Astrocyte (in vitro differentiated cells and primary cell): ENCODE measurements at regions not wholly inside any gene's neighbourhood (a gene's known extent, or its start where the extent isn't known, plus 50 kb on each side); places are given as distances from the start of the nearest gene placed in this dataset.

Experiments
- DNase-seq: peaks from one replicate; pipeline ENCODE4 v3.0.0-alpha.2; 2010; ENCODE audit warnings: low read depth
- FAIRE-seq: peaks from 2 replicates; lab custom pipeline; 2011; peaks lifted over from hg19 to GRCh38; lab: Jason Lieb, UNC
- H2AFZ ChIP-seq: 2 replicates; pipeline ENCODE4 v1.6.0; 2012; ENCODE audit warnings: low read depth, low read length, inconsistent platforms
- H3K27ac ChIP-seq: 2 replicates; pipeline ENCODE4 v1.5.1; 2011; ENCODE audit warnings: low read depth, low read length, inconsistent platforms
- H3K27me3 ChIP-seq: 2 replicates; pipeline ENCODE4 v1.6.0; 2011; ENCODE audit warnings: low read length, inconsistent platforms; ENCODE audit not compliant: insufficient read depth
- H3K36me3 ChIP-seq: 2 replicates; pipeline ENCODE4 v1.5.1; 2011; ENCODE audit warnings: low read length, inconsistent platforms; ENCODE audit not compliant: insufficient read depth
- H3K4me1 ChIP-seq: 2 replicates; pipeline ENCODE4 v1.5.1; 2011; ENCODE audit warnings: low read length, inconsistent platforms; ENCODE audit not compliant: insufficient read depth
- H3K4me2 ChIP-seq: 2 replicates; pipeline ENCODE4 v1.6.0; 2012; ENCODE audit warnings: low read length, inconsistent platforms
- H3K4me3 ChIP-seq: 2 replicates; pipeline ENCODE4 v1.5.1; 2011; ENCODE audit warnings: low read depth, mild to moderate bottlenecking, low read length, inconsistent platforms; ENCODE audit not compliant: insufficient read depth
- H3K79me2 ChIP-seq: 2 replicates; pipeline ENCODE4 v1.6.0; 2012; ENCODE audit warnings: mild to moderate bottlenecking, low read length, inconsistent platforms; ENCODE audit not compliant: insufficient read depth
- H3K9ac ChIP-seq: 2 replicates; pipeline ENCODE4 v1.6.0; 2012; ENCODE audit warnings: mild to moderate bottlenecking, low read length, inconsistent platforms
- H3K9me3 ChIP-seq: 2 replicates; pipeline ENCODE4 v1.5.1; 2012; ENCODE audit warnings: low read depth, mild to moderate bottlenecking, low read length, inconsistent platforms; ENCODE audit not compliant: insufficient read depth
- H4K20me1 ChIP-seq: 2 replicates; pipeline ENCODE4 v1.6.0; 2012; ENCODE audit warnings: low read length, inconsistent platforms; ENCODE audit not compliant: insufficient read depth
- H3K27ac Mint-ChIP-seq: one replicate; pipeline ENCODE4 v1.8.0; 2021; ENCODE audit warnings: mild to moderate bottlenecking, mixed read lengths; ENCODE audit not compliant: unreplicated experiment
- H3K27me3 Mint-ChIP-seq: one replicate; pipeline ENCODE4 v1.8.0; 2021; ENCODE audit warnings: low read depth, mixed read lengths; ENCODE audit not compliant: unreplicated experiment
- H3K36me3 Mint-ChIP-seq: one replicate; pipeline ENCODE4 v1.8.0; 2021; ENCODE audit warnings: low read depth, mixed read lengths; ENCODE audit not compliant: unreplicated experiment
- H3K4me1 Mint-ChIP-seq: one replicate; pipeline ENCODE4 v1.8.0; 2021; ENCODE audit warnings: low read depth, mixed read lengths; ENCODE audit not compliant: unreplicated experiment
- H3K4me3 Mint-ChIP-seq: one replicate; pipeline ENCODE4 v1.8.0; 2021; ENCODE audit warnings: mild to moderate bottlenecking, moderate library complexity, mixed read lengths; ENCODE audit not compliant: unreplicated experiment
- H3K9me3 Mint-ChIP-seq: one replicate; pipeline ENCODE4 v1.8.0; 2021; ENCODE audit warnings: mild to moderate bottlenecking, mixed read lengths; ENCODE audit not compliant: unreplicated experiment
- EZH2 ChIP-seq: IDR thresholded peaks from 2 replicates; pipeline ENCODE4 v1.6.1; 2012; ENCODE audit warnings: mild to moderate bottlenecking, low read length, inconsistent platforms; ENCODE audit not compliant: insufficient read depth
- TF ChIP-seq, protein P1 (sequence below): IDR thresholded peaks from 2 replicates; pipeline ENCODE4 v1.5.1; 2011; ENCODE audit warnings: low read depth, mild to moderate bottlenecking, inconsistent platforms, low read length, moderate library complexity; ENCODE audit not compliant: insufficient read depth

DNA sequence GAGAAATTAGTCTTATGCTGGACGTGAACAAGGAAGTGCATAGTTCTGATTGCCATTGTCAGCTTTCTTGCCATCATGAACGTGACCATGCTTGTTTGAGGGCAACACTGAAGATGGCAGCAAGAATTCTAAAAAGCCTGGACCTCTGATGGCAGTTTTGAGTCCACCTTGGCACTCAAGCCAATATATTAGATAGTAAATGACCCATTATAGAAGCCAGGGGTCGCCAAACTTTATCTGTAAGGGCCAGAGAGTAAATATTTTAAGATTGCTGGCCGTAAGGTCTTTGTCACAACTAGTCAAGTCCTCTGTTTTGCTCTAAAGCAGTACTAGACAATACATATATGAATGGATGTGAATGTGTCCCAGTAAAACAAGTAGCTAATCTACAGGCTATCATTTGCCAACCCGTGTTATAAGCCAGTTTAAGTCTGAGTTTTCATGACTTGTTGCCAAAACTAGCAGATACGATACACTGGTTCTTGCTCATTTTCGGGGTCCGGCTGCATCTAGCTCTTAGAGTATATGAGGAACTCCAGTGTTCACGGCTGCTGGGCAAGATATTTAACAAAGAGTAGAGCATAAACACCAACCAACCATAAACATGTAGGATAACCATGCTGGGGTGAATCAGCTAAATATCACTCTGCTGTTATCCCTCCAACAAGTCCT, 73.1 kb upstream of the PELI1 start:
- Mint-ChIP-seq H3K36me3 (no peaks in the 10 kb centered on the region), H3K4me1 (peaks cover 27% of the 10 kb centered on the region), H3K4me3 (no peak overlapping the region), H3K9me3 (no peaks in the 10 kb centered on the region), H3K27ac (no peak overlapping the region), H3K27me3 (no peaks in the 10 kb centered on the region)
- Histone ChIP-seq H3K79me2 (no peaks in the 10 kb centered on the region), H3K9ac (no peak overlapping the region), H3K9me3 (no peaks in the 10 kb centered on the region), H3K27ac (no peak overlapping the region), H3K36me3 (no peaks in the 10 kb centered on the region), H3K4me3 (no peak overlapping the region), H3K4me1 (peaks cover 16% of the 10 kb centered on the region), H2AFZ (no peak overlapping the region), H3K4me2 (no peak overlapping the region), H4K20me1 (no peaks in the 10 kb centered on the region), H3K27me3 (peaks cover 26% of the 10 kb centered on the region)
- DNase-seq (no peak), FAIRE-seq (no peak)
- no peak for TF ChIP-seq EZH2
- TF ChIP-seq, protein P1, sequence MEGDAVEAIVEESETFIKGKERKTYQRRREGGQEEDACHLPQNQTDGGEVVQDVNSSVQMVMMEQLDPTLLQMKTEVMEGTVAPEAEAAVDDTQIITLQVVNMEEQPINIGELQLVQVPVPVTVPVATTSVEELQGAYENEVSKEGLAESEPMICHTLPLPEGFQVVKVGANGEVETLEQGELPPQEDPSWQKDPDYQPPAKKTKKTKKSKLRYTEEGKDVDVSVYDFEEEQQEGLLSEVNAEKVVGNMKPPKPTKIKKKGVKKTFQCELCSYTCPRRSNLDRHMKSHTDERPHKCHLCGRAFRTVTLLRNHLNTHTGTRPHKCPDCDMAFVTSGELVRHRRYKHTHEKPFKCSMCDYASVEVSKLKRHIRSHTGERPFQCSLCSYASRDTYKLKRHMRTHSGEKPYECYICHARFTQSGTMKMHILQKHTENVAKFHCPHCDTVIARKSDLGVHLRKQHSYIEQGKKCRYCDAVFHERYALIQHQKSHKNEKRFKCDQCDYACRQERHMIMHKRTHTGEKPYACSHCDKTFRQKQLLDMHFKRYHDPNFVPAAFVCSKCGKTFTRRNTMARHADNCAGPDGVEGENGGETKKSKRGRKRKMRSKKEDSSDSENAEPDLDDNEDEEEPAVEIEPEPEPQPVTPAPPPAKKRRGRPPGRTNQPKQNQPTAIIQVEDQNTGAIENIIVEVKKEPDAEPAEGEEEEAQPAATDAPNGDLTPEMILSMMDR = no peak

DNA sequence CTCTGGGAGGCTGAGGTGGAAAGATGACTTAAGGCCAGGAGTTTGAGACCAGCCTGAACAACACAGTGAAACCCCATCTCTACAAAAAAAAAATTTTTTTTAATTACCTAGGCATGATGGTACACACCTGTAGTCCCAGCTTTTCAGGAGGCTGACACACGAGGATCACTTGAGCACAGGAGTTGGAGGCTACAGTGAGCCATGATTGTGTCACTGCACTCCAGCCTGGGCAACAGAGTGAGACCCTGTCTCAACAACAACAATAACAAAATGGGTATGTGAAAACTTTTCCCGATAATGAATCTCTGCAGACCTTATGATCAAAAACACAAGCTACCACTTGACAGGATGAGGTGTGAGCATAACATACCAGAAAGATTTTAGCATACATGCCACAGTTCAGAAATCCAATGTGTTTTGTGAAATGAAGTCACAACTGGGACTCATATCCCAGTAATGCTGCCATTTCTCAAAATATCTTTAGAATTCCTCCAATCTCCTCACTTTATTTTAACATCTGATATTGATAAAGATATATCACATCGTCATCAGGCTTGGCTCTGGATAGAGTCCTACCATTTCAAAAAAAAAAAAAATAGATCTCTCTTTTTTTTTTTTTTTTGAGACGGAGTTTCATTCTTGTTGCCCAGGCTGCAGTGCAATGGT, 74.0 kb upstream of the PELI1 start:
- Histone ChIP-seq H3K9me3 (no peaks in the 10 kb centered on the region), H3K36me3 (no peaks in the 10 kb centered on the region), H3K4me1 (peaks cover 7% of the 10 kb centered on the region), H2AFZ (no peak overlapping the region), H3K4me2 (no peak overlapping the region), H4K20me1 (no peaks in the 10 kb centered on the region), H3K27me3 (peaks cover 26% of the 10 kb centered on the region), H3K9ac (no peak overlapping the region), H3K27ac (no peak overlapping the region), H3K79me2 (no peaks in the 10 kb centered on the region), H3K4me3 (no peak overlapping the region)
- TF ChIP-seq, protein P1 = no peak
- no peak for TF ChIP-seq EZH2
- Mint-ChIP-seq H3K4me1 (peaks cover 30% of the 10 kb centered on the region), H3K27ac (no peak overlapping the region), H3K36me3 (no peaks in the 10 kb centered on the region), H3K9me3 (no peaks in the 10 kb centered on the region), H3K4me3 (no peak overlapping the region), H3K27me3 (no peaks in the 10 kb centered on the region)
- no peak for FAIRE-seq
- DNase-seq = no peak

DNA sequence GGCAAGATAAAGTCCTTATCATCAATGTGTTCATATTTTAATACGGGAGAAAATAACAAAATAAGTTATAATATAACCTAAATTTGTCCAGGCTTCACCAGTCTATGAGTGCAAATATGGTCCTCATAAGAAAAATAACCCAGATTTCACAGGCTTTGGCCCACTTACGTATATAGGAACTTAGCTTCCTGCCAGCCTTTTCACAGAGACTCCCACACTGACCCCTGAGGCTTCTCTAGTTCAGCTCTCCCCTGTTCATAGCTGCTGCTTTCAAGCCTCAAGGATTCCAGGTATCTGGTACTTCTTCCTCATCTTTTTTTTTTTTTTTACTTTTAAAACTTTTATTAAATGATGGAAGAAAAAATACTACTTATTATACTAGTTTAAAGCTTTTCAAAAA, 74.9 kb upstream of the PELI1 start:
- no peak overlapping the region for H3K4me3 ChIP-seq
- Mint-ChIP-seq H3K9me3 (no peaks in the 10 kb centered on the region), H3K27ac (no peak overlapping the region), H3K36me3 (no peaks in the 10 kb centered on the region), H3K27me3 (no peaks in the 10 kb centered on the region), H3K4me1 (peaks cover 23% of the 10 kb centered on the region), H3K4me3 (no peak overlapping the region)
- H3K36me3 ChIP-seq = no peaks in the 10 kb centered on the region
- no peak overlapping the region for H3K9ac ChIP-seq
- FAIRE-seq (no peak), DNase-seq (no peak)
- no peak overlapping the region for H3K4me2 ChIP-seq
- H3K27ac ChIP-seq = no peak overlapping the region
- no peaks in the 10 kb centered on the region for H4K20me1 ChIP-seq
- peaks cover 5% of the 10 kb centered on the region for H3K4me1 ChIP-seq
- TF ChIP-seq, protein P1 = no peak
- no peak for TF ChIP-seq EZH2
- H2AFZ ChIP-seq = no peak overlapping the region
- no peaks in the 10 kb centered on the region for H3K79me2 ChIP-seq
- H3K27me3 ChIP-seq = peaks cover 28% of the 10 kb centered on the region
- H3K9me3 ChIP-seq = no peaks in the 10 kb centered on the region
